IMR-90 (cell line): ENCODE measurements at regions not wholly inside any gene's neighbourhood (a gene's known extent, or its start where the extent isn't known, plus 50 kb on each side); places are given as distances from the start of the nearest gene placed in this dataset.
A peak's percentile ranks its signal among the peaks of the same experiment; 100 is the strongest.
"Not testable (repeated sequence)": the region's sequence is repeated elsewhere in the genome, so short reads cannot be mapped to it uniquely, and the experiment has no call there.

Experiments
- ATAC-seq: fragments of 200-7000 bp; cut with Tn5 transposase; 2 replicates; pipeline ENCODE4 v1.9.1; 2020; ENCODE audit warnings: low read depth, mild to moderate bottlenecking, moderate library complexity
- BruUV-seq: library from RNA; stranded (reverse); fragments of 400-500 nt; replicated peaks from 2 replicates; lab custom pipeline; 2021; lab: Mats Ljungman, UMichigan
- CTCF ChIA-PET: fragments of 300-600 bp; formaldehyde crosslinking; extraction: SDS; loops from one replicate; lab custom pipeline; 2021; ENCODE audit warnings: antibody characterized with exemption; lab: Yijun Ruan, JAX
- POLR2A ChIA-PET: fragments of 300-600 bp; sonication (Branson Sonifier 250); formaldehyde crosslinking; loops from one replicate; lab custom pipeline; 2022; ENCODE audit warnings: antibody characterized with exemption; ENCODE audit not compliant: unreplicated experiment; lab: Charles Lee
- DNase-seq: peaks from one replicate; pipeline ENCODE4 v3.0.0; 2013
- H2AFZ ChIP-seq: replicated peaks from 2 replicates; pipeline ENCODE3; 2013; ENCODE audit warnings: low read length, mild to moderate bottlenecking; ENCODE audit not compliant: poor library complexity
- H2AK5ac ChIP-seq: 2 replicates; pipeline ENCODE4 v1.6.1; 2013; ENCODE audit warnings: low read depth, low read length, inconsistent platforms
- H2AK9ac ChIP-seq: replicated peaks from 2 replicates; pipeline ENCODE3; 2013; ENCODE audit warnings: mild to moderate bottlenecking, low read depth, low read length, moderate library complexity; ENCODE audit not compliant: poor library complexity
- H2BK120ac ChIP-seq: 2 replicates; pipeline ENCODE4 v1.6.1; 2013; ENCODE audit warnings: low read depth, low read length, inconsistent platforms
- H2BK15ac ChIP-seq: 3 replicates; pipeline ENCODE4 v1.6.1; 2013; ENCODE audit warnings: low read depth, low read length, inconsistent platforms
- H2BK20ac ChIP-seq: 2 replicates; pipeline ENCODE4 v1.6.1; 2013; ENCODE audit warnings: low read depth, mild to moderate bottlenecking, inconsistent platforms, low read length, moderate library complexity
- H2BK5ac ChIP-seq: 2 replicates; pipeline ENCODE4 v1.6.1; 2013; ENCODE audit warnings: mild to moderate bottlenecking, low read depth, low read length, inconsistent platforms; ENCODE audit not compliant: poor library complexity, severe bottlenecking
- H3K14ac ChIP-seq: replicated peaks from 2 replicates; pipeline ENCODE4 v1.6.1; 2013; ENCODE audit warnings: low read depth, low read length, inconsistent platforms
- H3K18ac ChIP-seq: 2 replicates; pipeline ENCODE4 v1.6.1; 2013; ENCODE audit warnings: low read depth, low read length, control low read depth
- H3K23ac ChIP-seq: 2 replicates; pipeline ENCODE4 v1.6.1; 2013; ENCODE audit warnings: low read depth, low read length, inconsistent platforms
- H3K27ac ChIP-seq: 2 replicates; pipeline ENCODE4 v1.5.1; 2013; ENCODE audit warnings: mild to moderate bottlenecking, control low read depth, low read length; ENCODE audit not compliant: insufficient read depth
- H3K27me3 ChIP-seq: 2 replicates; pipeline ENCODE4 v1.6.1; 2013; ENCODE audit warnings: low read length; ENCODE audit not compliant: control insufficient read depth, insufficient read depth
- H3K36me3 ChIP-seq: 2 replicates; pipeline ENCODE4 v1.6.1; 2013; ENCODE audit warnings: low read length, mixed read lengths; ENCODE audit not compliant: control insufficient read depth, insufficient read depth
- H3K4ac ChIP-seq: 2 replicates; pipeline ENCODE4 v1.6.1; 2013; ENCODE audit warnings: low read depth, low read length, inconsistent platforms
- H3K4me1 ChIP-seq: 2 replicates; pipeline ENCODE4 v1.6.1; 2013; ENCODE audit warnings: low read length, mixed read lengths; ENCODE audit not compliant: control insufficient read depth, insufficient read depth
- H3K4me2 ChIP-seq: 2 replicates; pipeline ENCODE4 v1.6.1; 2013; ENCODE audit warnings: low read depth, mild to moderate bottlenecking, control low read depth, low read length, moderate library complexity
- H3K4me3 ChIP-seq: 2 replicates; pipeline ENCODE4 v1.5.1; 2013; ENCODE audit warnings: low read depth, mild to moderate bottlenecking, control low read depth, low read length, moderate library complexity; ENCODE audit not compliant: insufficient read depth
- H3K56ac ChIP-seq: 2 replicates; pipeline ENCODE4 v1.6.1; 2013; ENCODE audit warnings: low read length, inconsistent platforms; ENCODE audit not compliant: insufficient read depth; ENCODE audit errors: extremely low read depth
- H3K79me1 ChIP-seq, 2 experiments: 2 replicates each; pipeline ENCODE4 v1.6.1; 2013; ENCODE audit warnings: low read length in 2 of 2, inconsistent platforms in 1 of 2, low read depth in 1 of 2
- H3K9ac ChIP-seq: 2 replicates; pipeline ENCODE4 v1.6.1; 2013; ENCODE audit warnings: low read depth, low read length, control low read depth
- H3K9me1 ChIP-seq: 2 replicates; pipeline ENCODE4 v1.6.1; 2013; ENCODE audit warnings: low read length, inconsistent platforms; ENCODE audit not compliant: insufficient read depth
- H3K9me3 ChIP-seq: 2 replicates; pipeline ENCODE4 v1.6.1; 2013; ENCODE audit warnings: low read length; ENCODE audit not compliant: control insufficient read depth, insufficient read depth
- H4K20me1 ChIP-seq: 2 replicates; pipeline ENCODE4 v1.6.1; 2013; ENCODE audit warnings: low read length, inconsistent platforms; ENCODE audit not compliant: insufficient read depth
- H4K5ac ChIP-seq: 2 replicates; pipeline ENCODE4 v1.6.1; 2013; ENCODE audit warnings: mild to moderate bottlenecking, low read depth, low read length, control low read depth
- H4K8ac ChIP-seq, 2 experiments: 2 replicates each; pipeline ENCODE4 v1.6.1; 2013; ENCODE audit warnings: low read depth in 2 of 2, low read length in 2 of 2, control low read depth in 1 of 2, inconsistent platforms in 1 of 2
- H4K91ac ChIP-seq: 2 replicates; pipeline ENCODE4 v1.6.1; 2013; ENCODE audit warnings: low read depth, low read length, inconsistent platforms; ENCODE audit not compliant: insufficient read depth
- WGBS, 2 experiments: methylation state at CpG; one replicate each; pipeline versions ENCODE4 v1.1.5 to v1.1.7; 2013; ENCODE audit warnings: missing lambda C conversion rate in 2 of 2; ENCODE audit not compliant: insufficient read length in 1 of 2; ENCODE audit errors: extremely low coverage in 2 of 2; 5-methylcytosine and 5-hydroxymethylcytosine counted together
- dilution Hi-C: fragments of 300-500 bp; cut with HindIII; formaldehyde crosslinking; loops from one replicate; pipeline ENCODE4 v1.14.3; 2018; ENCODE audit warnings: low sequenced_read_pairs; ENCODE audit not compliant: unreplicated experiment
- in situ Hi-C: fragments of 300-500 bp; cut with MboI; formaldehyde crosslinking; loops from 3 replicates; pipeline ENCODE4 v1.14.3; 2019; ENCODE audit warnings: low sequenced_read_pairs, inconsistent platforms, mixed read lengths
- intact Hi-C: fragments of 100-400 bp; cut with micrococcal nuclease; formaldehyde crosslinking; loops from 2 replicates; pipeline ENCODE4 v1.10.0; 2022

DNA sequence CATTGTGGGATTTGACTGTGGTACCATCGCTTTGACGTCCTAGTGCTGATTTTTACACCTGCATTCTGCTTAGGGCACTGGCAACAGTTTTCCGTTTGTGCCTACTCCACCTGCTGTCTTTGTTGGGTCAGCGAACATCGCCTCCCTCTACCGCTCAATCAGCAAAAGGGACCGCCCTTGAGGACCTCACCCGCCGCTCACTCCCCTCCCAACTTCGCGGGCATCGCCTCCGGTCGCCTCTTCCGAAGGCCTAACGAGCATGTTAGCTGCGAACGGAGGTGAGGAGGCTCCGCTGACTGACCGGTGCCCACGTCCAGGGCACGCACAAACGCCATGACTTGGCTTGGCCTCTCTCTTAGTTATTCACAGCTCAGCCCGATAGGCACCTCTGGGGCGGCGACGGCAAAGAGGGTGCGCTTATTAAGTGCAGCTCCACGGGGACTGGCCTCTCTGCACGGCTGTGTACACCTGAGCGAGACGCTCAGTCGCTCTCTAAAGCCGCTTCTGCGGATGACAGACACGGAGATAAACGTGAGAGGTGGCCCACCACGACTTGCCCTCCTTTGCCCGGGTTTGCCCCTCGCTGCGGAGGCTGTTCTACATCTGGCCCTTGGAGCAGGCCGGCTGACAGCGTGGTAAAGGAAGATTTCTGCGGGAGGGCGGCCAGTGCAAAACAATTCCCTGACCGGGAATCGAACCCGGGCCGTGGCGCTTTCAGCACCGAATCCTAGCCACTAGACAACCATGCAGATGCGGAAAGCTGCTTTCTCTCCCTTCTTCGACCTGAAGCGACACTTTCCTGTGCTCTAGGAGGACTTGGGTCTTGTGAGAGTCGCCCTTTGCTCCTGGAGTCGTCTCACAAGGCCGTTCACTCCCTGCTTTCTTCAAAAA lies 179.5 kb downstream of the FAM72C start:
- H2AFZ ChIP-seq, CTCF ChIA-PET, H3K23ac ChIP-seq, H3K9me3 ChIP-seq, H2BK5ac ChIP-seq, H2BK120ac ChIP-seq, H3K4me3 ChIP-seq, DNase-seq, H2BK20ac ChIP-seq, H2AK5ac ChIP-seq, H3K9ac ChIP-seq, H3K14ac ChIP-seq, H3K4ac ChIP-seq, H4K8ac ChIP-seq, H2AK9ac ChIP-seq, H4K5ac ChIP-seq, dilution Hi-C loops, H3K18ac ChIP-seq, in situ Hi-C loops, intact Hi-C loops, H3K56ac ChIP-seq, BruUV-seq, H3K4me1 ChIP-seq, H3K27ac ChIP-seq, H3K27me3 ChIP-seq, H3K79me1 ChIP-seq, H2BK15ac ChIP-seq, H4K20me1 ChIP-seq, POLR2A ChIA-PET, H4K91ac ChIP-seq, H3K4me2 ChIP-seq, H3K9me1 ChIP-seq, H3K36me3 ChIP-seq: not testable (repeated sequence)
- WGBS, 2 experiments = no CpG with 5 or more reads among the region's 57 CpGs
- peak; percentile 49 for ATAC-seq

DNA sequence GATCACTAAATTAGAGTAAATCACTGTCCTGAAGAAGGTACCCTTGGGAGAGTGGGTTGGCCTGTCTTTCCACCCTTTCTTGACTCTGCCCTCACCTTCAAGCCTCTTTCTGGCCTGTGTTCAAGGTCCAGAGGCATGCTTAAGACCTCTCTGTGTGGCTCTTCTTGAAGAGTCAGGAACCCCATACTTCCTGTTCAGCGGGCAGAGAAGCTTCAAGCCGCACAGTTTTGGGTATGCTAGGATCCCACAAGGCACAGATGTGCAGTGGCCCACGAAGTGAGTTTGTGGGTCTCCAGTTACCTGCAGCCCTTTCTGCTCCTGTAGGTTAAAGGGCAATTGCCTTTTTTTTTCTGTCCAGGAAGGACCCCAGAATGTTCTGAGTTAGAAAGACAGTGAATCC lies 185.4 kb downstream of the FAM72C start:
- H3K56ac ChIP-seq, CTCF ChIA-PET, intact Hi-C loops, H3K4me2 ChIP-seq, H3K18ac ChIP-seq, H3K79me1 ChIP-seq, H3K36me3 ChIP-seq, H4K91ac ChIP-seq, H4K20me1 ChIP-seq, H4K5ac ChIP-seq, DNase-seq, H2AK5ac ChIP-seq, H3K4ac ChIP-seq, H3K9ac ChIP-seq, H2AK9ac ChIP-seq, H2AFZ ChIP-seq, H3K14ac ChIP-seq, H2BK20ac ChIP-seq, H3K4me3 ChIP-seq, H2BK5ac ChIP-seq, BruUV-seq, in situ Hi-C loops, H4K8ac ChIP-seq, H3K23ac ChIP-seq, POLR2A ChIA-PET, dilution Hi-C loops, H3K27me3 ChIP-seq, H3K9me1 ChIP-seq, H2BK15ac ChIP-seq, ATAC-seq, H3K27ac ChIP-seq, H3K4me1 ChIP-seq, H3K9me3 ChIP-seq, H2BK120ac ChIP-seq: not testable (repeated sequence)
- no CpG with 5 or more reads among the region's 3 CpGs for WGBS, 2 experiments
